Gastrocnemius medialis (tissue), 4 donors: ENCODE measurements at regions not wholly inside any gene's neighbourhood (a gene's known extent, or its start where the extent isn't known, plus 50 kb on each side); places are given as distances from the start of the nearest gene placed in this dataset.

Experiments used
- POLR2A ChIP-seq, 2 donors: fragments of 450-650 bp; IDR thresholded peaks; one replicate each; pipeline ENCODE4 v1.6.1; 2017; ENCODE audit warnings: antibody characterized with exemption in 2 of 2, mild to moderate bottlenecking in 2 of 2, moderate library complexity in 2 of 2
- TF ChIP-seq, protein P1 (sequence below), 5 experiments: fragments of 450-650 bp in 3 of 5; fragments of 200-600 bp in 2 of 5; sonication (generic) in 2 of 5; IDR thresholded peaks in 4 of 5; conservative IDR thresholded peaks in 1 of 5; 1 replicate in 4 of 5; 2 replicates in 1 of 5; pipeline ENCODE4 v1.5.1; 2016 to 2019; ENCODE audit warnings: antibody characterized with exemption in 5 of 5, mild to moderate bottlenecking in 3 of 5, moderate library complexity in 3 of 5

DNA sequence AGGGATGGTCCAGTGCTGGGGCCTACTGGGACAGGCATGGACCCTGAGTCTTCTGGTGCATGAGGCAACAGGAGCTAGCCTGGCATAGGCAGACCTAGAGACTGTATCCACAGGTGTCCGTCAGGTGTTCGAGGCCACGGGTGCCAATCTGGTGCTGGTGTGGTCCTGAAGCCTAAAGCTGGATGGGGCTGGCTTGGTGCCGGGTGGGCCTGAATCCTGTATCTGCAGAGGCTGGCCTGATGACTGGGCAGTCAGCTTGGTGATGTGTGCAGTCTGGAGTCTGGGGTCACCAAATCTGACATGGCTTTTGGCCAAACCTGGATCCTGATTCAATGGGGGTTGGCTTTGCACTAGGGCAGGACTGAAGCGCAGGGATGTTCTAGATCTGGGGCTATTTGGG lies 269.8 kb upstream of the GRIA3 start:
- TF ChIP-seq, protein P1, sequence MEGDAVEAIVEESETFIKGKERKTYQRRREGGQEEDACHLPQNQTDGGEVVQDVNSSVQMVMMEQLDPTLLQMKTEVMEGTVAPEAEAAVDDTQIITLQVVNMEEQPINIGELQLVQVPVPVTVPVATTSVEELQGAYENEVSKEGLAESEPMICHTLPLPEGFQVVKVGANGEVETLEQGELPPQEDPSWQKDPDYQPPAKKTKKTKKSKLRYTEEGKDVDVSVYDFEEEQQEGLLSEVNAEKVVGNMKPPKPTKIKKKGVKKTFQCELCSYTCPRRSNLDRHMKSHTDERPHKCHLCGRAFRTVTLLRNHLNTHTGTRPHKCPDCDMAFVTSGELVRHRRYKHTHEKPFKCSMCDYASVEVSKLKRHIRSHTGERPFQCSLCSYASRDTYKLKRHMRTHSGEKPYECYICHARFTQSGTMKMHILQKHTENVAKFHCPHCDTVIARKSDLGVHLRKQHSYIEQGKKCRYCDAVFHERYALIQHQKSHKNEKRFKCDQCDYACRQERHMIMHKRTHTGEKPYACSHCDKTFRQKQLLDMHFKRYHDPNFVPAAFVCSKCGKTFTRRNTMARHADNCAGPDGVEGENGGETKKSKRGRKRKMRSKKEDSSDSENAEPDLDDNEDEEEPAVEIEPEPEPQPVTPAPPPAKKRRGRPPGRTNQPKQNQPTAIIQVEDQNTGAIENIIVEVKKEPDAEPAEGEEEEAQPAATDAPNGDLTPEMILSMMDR (IDR thresholded peaks at IDR 0.05 in 4 of 5, conservative IDR thresholded peaks at IDR 0.05 in 1 of 5): no peak
- TF ChIP-seq POLR2A (IDR thresholded peaks at IDR 0.05): no peak
